Omental fat pad (tissue), 3 donors: ENCODE measurements at regions not wholly inside any gene's neighbourhood (a gene's known extent, or its start where the extent isn't known, plus 50 kb on each side); places are given as distances from the start of the nearest gene placed in this dataset.
"Not testable (repeated sequence)": the region's sequence is repeated elsewhere in the genome, so short reads cannot be mapped to it uniquely, and the experiment has no call there.

Source experiments
- ATAC-seq: fragments of 150-250 bp; one replicate; pipeline ENCODE4 v1.9.1; 2016; ENCODE audit warnings: mild to moderate bottlenecking, moderate library complexity; ENCODE audit not compliant: low FRiP score
- DNase-seq: peaks from one replicate; pipeline ENCODE4 v3.0.0-alpha.2; 2019; ENCODE audit warnings: low spot score
- CTCF ChIP-seq, 3 donors: fragments of 450-650 bp; IDR thresholded peaks; one replicate each; pipeline ENCODE4 v1.5.1; 2016 to 2017; ENCODE audit warnings: antibody characterized with exemption in 3 of 3, mild to moderate bottlenecking in 3 of 3, moderate library complexity in 2 of 3

DNA sequence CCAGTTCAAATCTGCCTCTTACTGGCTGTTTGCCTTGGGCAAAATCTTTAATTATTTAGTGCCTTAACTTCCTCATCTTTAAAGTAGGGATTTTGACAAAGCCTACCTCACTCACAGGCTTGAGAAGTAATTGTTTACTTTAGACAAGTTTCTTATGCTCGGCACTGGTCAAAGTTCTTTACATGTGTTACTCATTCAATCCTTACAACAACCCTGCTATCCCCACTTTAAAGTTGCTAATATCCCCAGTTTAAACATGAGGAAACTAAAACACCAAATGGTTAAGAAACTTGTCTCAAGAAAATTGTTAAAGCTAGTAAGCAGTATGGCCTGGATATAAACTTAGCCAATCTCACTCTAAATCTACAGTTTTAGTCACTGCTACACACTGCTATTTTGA is 204.0 kb upstream of the AVPR1A start:
- DNase-seq (no peak), ATAC-seq (no peak)
- no peak for TF ChIP-seq CTCF (IDR thresholded peaks at IDR 0.05)

DNA sequence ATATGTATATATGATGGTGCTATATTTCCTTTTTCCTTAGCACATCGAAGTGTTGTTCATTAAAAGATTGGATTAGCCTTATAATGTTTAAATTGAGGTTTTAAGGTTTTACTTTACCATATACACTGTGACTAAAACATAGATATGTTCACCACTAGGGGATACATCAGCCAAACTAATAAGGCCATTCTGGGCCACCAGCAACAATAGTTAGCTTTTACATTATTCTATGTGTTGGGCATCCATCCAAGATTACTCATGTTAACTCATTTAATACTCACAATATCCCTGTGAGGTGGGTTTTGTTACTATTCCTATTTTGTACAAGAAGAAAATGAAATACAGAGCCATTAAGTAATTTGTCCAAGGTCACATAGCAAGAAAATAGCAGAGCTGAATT is 202.6 kb upstream of the AVPR1A start:
- ATAC-seq, result no peak
- no peak for TF ChIP-seq CTCF (IDR thresholded peaks at IDR 0.05)
- no peak for DNase-seq

GRCh38 chr12:63351370-63351769 is 200.4 kb upstream of the AVPR1A start:
- ATAC-seq (no peak), DNase-seq (no peak)

GRCh38 chr12:63348556-63348955 is 197.6 kb upstream of the AVPR1A start:
- ATAC-seq (no peak), DNase-seq (no peak)
- TF ChIP-seq CTCF (IDR thresholded peaks at IDR 0.05), result no peak

More at GRCh38 chr12:63351370-63351769, 200.4 kb upstream of the AVPR1A start:
- no peak for TF ChIP-seq CTCF (IDR thresholded peaks at IDR 0.05)

GRCh38 chr12:63337158-63337557 is 186.2 kb upstream of the AVPR1A start:
- not testable (repeated sequence) for ATAC-seq, DNase-seq

DNA sequence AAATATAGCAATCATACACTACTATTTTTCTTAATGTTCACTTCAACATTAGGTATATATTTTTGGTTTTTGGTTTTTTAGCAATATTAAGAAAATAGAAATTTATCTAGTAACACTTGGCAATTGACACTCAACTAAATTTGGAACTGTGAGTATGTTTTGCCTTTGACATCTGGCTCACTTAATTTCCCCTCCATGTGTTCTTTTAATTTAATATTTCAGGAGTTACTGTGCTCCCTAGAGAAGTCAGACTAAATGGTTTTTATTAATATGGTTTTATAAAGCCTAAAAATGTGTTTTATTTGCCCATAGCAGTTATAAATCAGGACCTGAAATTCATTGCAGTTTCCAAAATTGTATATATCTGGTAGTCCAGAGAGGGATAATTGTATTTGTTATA is 175.3 kb upstream of the AVPR1A start:
- DNase-seq, result no peak

DNA sequence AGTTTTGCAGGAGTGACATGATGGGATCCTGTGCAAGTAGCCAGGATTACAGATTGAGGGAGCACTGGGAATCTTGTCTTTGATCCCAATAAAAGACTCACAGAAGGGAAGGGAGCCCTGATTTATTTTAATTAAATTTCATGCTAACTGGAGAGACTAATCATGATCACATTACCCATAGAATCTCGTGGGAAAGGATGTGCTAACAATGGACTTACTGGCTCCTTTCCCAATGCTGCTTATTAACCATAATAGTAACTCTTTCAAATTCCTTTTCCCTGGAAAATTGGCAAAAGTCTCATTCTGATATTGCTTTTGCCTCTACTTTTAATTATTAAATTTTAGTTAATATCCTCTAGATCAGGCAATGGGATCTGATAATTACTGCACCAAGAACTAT is 174.8 kb upstream of the AVPR1A start:
- no peak for ATAC-seq
- no peak for TF ChIP-seq CTCF (IDR thresholded peaks at IDR 0.05)

More for the DNA sequence above, 175.3 kb upstream of the AVPR1A start:
- no peak for ATAC-seq
- TF ChIP-seq CTCF (IDR thresholded peaks at IDR 0.05), result no peak

DNA sequence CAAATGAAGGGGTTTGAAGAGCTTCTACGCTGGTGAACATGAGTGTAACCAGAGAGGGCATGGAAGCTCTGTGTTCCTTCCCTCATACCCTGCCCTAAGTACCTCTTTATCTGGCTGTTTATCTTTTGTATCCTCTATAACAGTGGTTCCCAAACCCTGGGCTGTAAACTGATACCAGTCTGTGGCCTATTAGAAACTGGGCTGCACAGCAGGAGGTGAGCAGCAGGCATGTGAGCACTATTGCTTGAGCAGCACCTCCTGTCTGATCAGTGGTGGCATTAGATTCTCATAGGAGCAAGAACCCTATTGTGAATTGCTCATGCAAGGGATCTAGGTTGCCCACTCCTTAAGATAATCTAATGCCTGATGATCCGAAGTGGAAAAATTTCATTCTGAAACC is 172.9 kb upstream of the AVPR1A start:
- ATAC-seq (no peak), DNase-seq (no peak)
- TF ChIP-seq CTCF (IDR thresholded peaks at IDR 0.05), result no peak

More for the DNA sequence above, 174.8 kb upstream of the AVPR1A start:
- no peak for DNase-seq
